Choroid plexus epithelial cell (primary cell): ENCODE measurements at regions not wholly inside any gene's neighbourhood (a gene's known extent, or its start where the extent isn't known, plus 50 kb on each side); places are given as distances from the start of the nearest gene placed in this dataset.

Experiments
- DNase-seq: peaks from one replicate; pipeline ENCODE4 v3.0.0-alpha.2; 2010; ENCODE audit warnings: low read depth
- H3K4me3 ChIP-seq: 2 replicates; pipeline ENCODE4 v1.5.1; 2011; ENCODE audit warnings: low read depth, mild to moderate bottlenecking, control low read depth, low read length, moderate library complexity
- TF ChIP-seq, protein P1 (sequence below): conservative IDR thresholded peaks from 2 replicates; pipeline ENCODE4 v1.5.1; 2011; ENCODE audit warnings: low read depth, mild to moderate bottlenecking, control low read depth, inconsistent platforms, low read length, moderate library complexity

DNA sequence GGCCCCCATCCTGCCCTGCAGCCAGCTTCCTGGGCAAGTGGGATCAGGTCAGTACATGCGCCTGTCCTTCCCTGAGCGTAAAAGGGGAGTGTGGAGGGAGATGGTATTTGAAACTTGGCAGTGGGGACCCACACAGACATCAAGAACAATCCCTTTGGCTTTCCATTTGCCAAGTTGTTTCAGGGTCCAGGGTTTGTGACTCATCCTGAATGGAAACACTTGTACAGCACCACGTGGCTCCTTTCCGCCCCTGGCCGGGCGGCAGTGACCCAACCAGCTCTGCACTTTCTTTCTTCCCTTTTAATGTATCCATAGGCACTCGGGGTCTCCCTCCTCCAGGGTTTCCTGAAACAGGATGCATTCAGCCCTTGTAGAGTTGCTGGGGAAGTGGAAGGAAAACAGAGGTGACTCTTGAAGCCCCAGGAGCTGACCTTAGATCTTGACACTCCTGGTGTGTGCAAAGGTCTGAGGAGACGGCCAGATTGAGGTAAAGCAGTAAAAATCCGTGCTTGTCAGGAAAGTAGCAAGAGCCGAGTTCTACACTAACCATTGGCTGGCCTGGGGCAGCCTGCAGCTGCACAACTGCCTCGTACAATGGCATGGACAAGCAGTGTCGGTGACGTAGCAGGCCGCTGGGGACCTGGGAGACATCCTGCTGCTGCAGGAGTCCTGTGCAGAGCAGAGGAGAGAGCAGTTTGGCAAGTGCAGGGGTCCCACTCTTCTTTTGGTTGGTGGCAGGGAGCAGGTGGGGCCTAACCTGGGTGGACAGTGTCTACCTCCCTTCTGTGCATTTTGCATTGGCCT, 189.8 kb downstream of the SNX19 start:
- TF ChIP-seq, protein P1, sequence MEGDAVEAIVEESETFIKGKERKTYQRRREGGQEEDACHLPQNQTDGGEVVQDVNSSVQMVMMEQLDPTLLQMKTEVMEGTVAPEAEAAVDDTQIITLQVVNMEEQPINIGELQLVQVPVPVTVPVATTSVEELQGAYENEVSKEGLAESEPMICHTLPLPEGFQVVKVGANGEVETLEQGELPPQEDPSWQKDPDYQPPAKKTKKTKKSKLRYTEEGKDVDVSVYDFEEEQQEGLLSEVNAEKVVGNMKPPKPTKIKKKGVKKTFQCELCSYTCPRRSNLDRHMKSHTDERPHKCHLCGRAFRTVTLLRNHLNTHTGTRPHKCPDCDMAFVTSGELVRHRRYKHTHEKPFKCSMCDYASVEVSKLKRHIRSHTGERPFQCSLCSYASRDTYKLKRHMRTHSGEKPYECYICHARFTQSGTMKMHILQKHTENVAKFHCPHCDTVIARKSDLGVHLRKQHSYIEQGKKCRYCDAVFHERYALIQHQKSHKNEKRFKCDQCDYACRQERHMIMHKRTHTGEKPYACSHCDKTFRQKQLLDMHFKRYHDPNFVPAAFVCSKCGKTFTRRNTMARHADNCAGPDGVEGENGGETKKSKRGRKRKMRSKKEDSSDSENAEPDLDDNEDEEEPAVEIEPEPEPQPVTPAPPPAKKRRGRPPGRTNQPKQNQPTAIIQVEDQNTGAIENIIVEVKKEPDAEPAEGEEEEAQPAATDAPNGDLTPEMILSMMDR, result no peak
- peak; percentile 58 for DNase-seq
- H3K4me3 ChIP-seq, result no peak overlapping the region

DNA sequence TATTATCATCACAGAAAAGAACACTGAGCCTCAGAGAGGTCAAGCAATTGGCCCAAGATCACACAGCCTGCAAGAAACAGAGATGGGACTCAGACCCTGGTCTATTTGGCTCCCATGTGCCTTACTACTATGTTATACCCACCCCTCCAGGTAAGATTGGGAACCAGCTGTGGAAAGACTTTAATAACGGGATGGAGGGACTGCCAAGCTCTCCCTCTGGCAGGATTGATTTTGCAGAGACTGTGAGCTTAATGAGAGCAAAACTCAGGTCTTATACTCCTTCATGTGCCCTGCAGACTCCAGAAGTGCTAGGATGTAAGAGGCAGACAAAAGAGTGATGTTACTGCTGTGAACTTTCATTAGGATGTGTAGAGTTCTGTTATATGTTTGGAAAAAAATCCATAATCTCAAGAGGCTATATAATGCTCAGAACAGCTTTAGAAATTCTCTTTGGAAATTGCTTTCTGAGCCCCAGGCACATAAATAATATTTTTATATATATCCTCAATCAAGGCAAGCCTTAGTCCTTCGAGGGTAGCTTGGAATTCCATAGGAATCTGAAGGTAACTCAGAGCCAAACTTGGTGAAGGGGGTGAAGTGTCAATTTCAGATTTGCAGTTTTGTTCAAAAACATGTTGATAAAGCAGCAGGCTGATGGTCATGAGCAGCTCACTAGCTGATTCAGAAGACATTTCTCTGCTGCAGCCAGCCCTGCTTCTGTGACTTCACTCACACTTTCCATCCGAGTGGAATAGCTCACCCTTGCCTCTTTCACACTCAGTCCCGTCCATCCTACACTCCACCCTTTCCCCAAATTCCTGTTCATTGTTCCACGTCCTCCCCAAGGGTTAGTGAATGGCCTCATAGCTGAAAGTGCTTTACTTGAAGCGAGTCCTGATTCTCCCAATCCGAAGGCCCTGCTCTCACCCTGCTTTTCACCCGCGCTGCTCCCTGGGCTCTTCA, 188.8 kb downstream of the SNX19 start:
- no peak overlapping the region for H3K4me3 ChIP-seq
- TF ChIP-seq, protein P1, result no peak
- DNase-seq, result no peak

DNA sequence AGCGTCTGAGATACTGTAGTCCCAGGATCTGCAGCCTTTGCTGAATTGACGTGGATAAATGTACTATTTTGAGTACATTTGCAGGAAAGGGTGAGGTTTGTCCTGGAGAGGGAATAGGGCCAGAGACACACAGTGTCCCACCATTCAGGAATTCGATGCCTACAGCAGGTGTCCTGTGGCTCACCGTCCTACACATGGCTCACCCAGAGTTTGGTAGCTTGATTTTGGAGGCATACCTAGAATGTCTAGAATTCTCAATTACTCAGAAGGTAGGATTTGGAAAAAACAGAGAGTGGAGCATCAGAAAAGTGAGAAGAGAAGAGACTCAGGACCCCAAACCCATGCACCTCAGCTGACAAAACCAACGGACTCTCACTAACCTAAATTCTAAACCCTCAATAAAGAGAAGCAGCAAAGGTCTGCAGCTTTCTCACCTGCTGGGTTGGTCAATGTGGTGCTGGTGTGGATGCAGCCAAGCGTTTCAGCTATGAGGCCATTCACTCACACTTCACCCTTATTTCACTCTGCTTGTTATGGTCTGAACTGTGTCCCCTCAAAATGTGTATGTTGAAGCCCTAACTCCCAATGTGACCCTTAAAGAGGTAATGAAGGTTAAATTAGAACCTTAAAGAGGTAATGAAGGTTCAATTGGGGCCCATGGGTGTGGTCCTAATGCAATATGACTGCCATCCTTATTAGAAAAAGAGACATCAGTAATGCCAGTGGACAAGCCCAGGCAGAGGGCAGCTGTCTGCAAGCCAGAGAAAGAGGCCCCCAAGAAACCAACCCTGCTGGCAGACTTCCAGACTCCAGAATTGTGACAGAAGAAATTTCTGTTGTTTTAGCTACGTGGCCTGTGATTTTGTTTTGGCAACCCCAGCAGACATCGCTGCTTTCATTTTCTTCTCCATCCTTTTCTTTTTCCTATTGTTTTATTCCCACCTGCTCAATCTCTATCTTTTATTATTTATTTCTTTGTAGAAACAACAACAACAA, 187.8 kb downstream of the SNX19 start:
- TF ChIP-seq, protein P1, result no peak
- no peak for DNase-seq
- no peak overlapping the region for H3K4me3 ChIP-seq

DNA sequence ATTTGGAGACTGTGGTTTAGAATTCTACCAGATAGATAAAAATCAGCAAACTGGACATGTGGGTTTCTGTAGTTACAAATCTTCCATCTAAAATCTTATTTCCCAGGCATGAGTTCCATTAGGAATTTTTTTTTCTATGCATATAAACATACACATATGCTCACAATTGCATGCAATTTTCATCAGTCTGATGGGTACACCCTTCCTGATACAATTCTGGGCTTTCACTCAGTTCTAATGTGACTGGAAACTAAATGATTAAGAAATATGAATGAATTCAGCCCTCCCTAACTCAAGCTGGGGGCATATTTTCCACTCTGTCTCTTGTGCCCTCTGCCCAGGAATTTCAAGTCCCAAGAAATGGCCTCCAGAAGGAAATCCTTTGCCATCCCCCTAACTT, 187.1 kb downstream of the SNX19 start:
- TF ChIP-seq, protein P1, result no peak
- DNase-seq, result no peak
- H3K4me3 ChIP-seq, result no peak overlapping the region

DNA sequence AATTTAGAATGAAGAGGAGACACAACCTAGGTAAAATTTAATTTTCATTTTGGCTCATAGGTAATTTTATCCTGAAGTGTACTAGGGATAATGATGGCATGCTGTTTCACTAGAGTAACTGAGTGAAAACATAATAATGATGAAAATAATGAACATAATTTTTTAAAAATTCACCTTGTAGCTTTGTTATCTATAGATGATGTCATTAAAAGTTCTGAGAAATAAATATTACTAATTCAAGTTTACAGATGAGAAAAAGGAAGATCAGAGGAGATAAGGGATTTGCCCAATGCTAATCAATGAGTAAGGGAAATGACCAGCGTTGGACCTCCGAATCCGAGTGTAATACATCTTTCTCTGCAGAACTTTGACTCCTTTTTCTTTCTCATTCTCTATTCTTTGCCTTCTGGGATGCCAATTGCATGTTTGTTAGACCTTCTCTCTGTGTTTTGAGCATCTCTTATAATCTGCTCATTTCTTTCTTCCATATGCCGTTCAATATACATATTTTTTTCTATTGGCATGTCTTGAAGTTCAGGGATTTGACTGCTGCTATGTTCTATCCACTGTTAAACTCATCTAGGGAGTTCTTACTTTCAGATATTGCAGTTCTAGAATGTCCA, 186.5 kb downstream of the SNX19 start:
- peak; percentile 25 for DNase-seq
- no peak overlapping the region for H3K4me3 ChIP-seq
- TF ChIP-seq, protein P1, result no peak

DNA sequence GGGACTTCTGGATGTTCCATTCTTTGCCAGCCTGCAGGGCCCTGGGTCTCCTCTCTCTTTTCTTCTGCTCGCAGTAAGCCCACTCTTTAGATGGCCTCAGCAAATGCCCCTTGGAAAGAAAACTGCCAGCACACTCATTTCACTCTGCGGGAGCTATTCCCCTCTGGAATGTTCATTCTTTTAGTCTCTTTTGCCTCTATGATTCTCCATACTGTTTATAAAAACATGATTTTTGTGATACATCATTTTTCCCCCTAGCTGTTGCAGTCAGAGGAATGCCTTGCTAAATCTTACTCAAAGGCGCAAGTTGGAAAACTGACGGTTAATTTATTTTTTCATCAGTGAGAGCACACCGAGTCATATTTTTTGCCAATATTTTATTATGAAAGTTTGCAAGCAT, 184.9 kb downstream of the SNX19 start:
- no peak for DNase-seq
- TF ChIP-seq, protein P1, result no peak

More for the DNA sequence above, 184.9 kb downstream of the SNX19 start:
- H3K4me3 ChIP-seq, result no peak overlapping the region
